GM06990 (cell line): ENCODE measurements at regions not wholly inside any gene's neighbourhood (a gene's known extent, or its start where the extent isn't known, plus 50 kb on each side); places are given as distances from the start of the nearest gene placed in this dataset.

ENCODE experiments used
- DNase-seq: peaks from one replicate; pipeline ENCODE4 v3.0.0-alpha.2; 2011; ENCODE audit not compliant: insufficient read length; ENCODE audit errors: extremely low read depth
- H3K27me3 ChIP-seq: replicated peaks from 2 replicates; pipeline ENCODE4 v1.6.0; 2011; ENCODE audit warnings: low read length; ENCODE audit not compliant: control insufficient read depth, insufficient read depth
- H3K36me3 ChIP-seq: 2 replicates; pipeline ENCODE4 v1.5.1; 2011; ENCODE audit warnings: low read length; ENCODE audit not compliant: control insufficient read depth, insufficient read depth
- H3K4me3 ChIP-seq: replicated peaks from 2 replicates; pipeline ENCODE4 v1.5.1; 2011; ENCODE audit warnings: low read depth, mild to moderate bottlenecking, control low read depth, low read length
- CTCF ChIP-seq: IDR thresholded peaks from 2 replicates; pipeline ENCODE4 v1.5.1; 2011; ENCODE audit warnings: low read length, control low read depth, mild to moderate bottlenecking, inconsistent platforms; ENCODE audit not compliant: insufficient read depth, poor library complexity, severe bottlenecking

GRCh38 chr2:126781206-126781605, 117.5 kb upstream of the TEX51 start:
- TF ChIP-seq CTCF, result no peak
- no peak for DNase-seq
- no peaks in the 10 kb centered on the region for H3K36me3 ChIP-seq
- H3K4me3 ChIP-seq, result no peak overlapping the region
- no peaks in the 10 kb centered on the region; the same call in none of the 2 replicates for H3K27me3 ChIP-seq

- Histone ChIP-seq H3K36me3 (no peaks in the 10 kb centered on the region), H3K4me3 (no peak overlapping the region), H3K27me3 (no peaks in the 10 kb centered on the region; the same call in none of the 2 replicates)
- TF ChIP-seq CTCF, result no peak
- DNase-seq, result no peak
Measured at GRCh38 chr2:126781806-126782205, 116.9 kb upstream of the TEX51 start.

GRCh38 chr2:126782648-126783047, 116.0 kb upstream of the TEX51 start:
- H3K36me3 ChIP-seq, result no peaks in the 10 kb centered on the region
- no peak overlapping the region for H3K4me3 ChIP-seq
- TF ChIP-seq CTCF, result no peak
- DNase-seq, result no peak
- no peaks in the 10 kb centered on the region; the same call in none of the 2 replicates for H3K27me3 ChIP-seq

GRCh38 chr2:126783341-126783740, 115.3 kb upstream of the TEX51 start:
- DNase-seq, result no peak
- Histone ChIP-seq H3K27me3 (no peaks in the 10 kb centered on the region; the same call in none of the 2 replicates), H3K4me3 (no peak overlapping the region), H3K36me3 (no peaks in the 10 kb centered on the region)
- TF ChIP-seq CTCF, result no peak

GRCh38 chr2:126784045-126784444, 114.6 kb upstream of the TEX51 start:
- H3K36me3 ChIP-seq, result no peaks in the 10 kb centered on the region
- no peak for DNase-seq
- H3K4me3 ChIP-seq, result no peak overlapping the region
- H3K27me3 ChIP-seq, result no peaks in the 10 kb centered on the region; the same call in none of the 2 replicates
- no peak for TF ChIP-seq CTCF

- no peak for TF ChIP-seq CTCF
- Histone ChIP-seq H3K36me3 (no peaks in the 10 kb centered on the region), H3K27me3 (no peaks in the 10 kb centered on the region; the same call in none of the 2 replicates), H3K4me3 (no peak overlapping the region)
- no peak for DNase-seq
Measured at GRCh38 chr2:126784621-126785020, 114.1 kb upstream of the TEX51 start.
